ENCODE measurements at regions not wholly inside any gene's neighbourhood (a gene's known extent, or its start where the extent isn't known, plus 50 kb on each side); places are given as distances from the start of the nearest gene placed in this dataset.

- TF ChIP-seq REST (IDR thresholded peaks at IDR 0.05; ENCODE audit: unreplicated experiment): no peak
- TF ChIP-seq CTCF (conservative IDR thresholded peaks at IDR 0.05; ENCODE audit: low read depth in 2 of 2): no peak
Measured at GRCh38 chr20:39328347-39328746, 366.2 kb downstream of the DHX35 start.
